Body of pancreas (tissue), 4 donors: ENCODE measurements at regions not wholly inside any gene's neighbourhood (a gene's known extent, or its start where the extent isn't known, plus 50 kb on each side); places are given as distances from the start of the nearest gene placed in this dataset.

Experiments used
- ATAC-seq: fragments of 150-250 bp; one replicate; pipeline ENCODE4 v1.9.1; 2016
- DNase-seq, 4 donors: peaks; one replicate each; pipeline ENCODE4 v3.0.0-alpha.2; 2019
- H3K27ac ChIP-seq, 4 donors: fragments of 200-600 bp; sonication (generic); 1 replicate in 3 of 4; 2 replicates in 1 of 4; pipeline versions ENCODE4 v1.5.1 to v1.6.1; 2016 to 2019; ENCODE audit warnings: mild to moderate bottlenecking in 1 of 4, mixed read lengths in 1 of 4, moderate library complexity in 1 of 4
- H3K27me3 ChIP-seq, 2 donors: fragments of 200-600 bp; sonication (generic); one replicate each; pipeline ENCODE4 v1.6.0; 2016; ENCODE audit warnings: mild to moderate bottlenecking in 1 of 2
- H3K36me3 ChIP-seq, 2 donors: fragments of 200-600 bp; sonication (generic); replicated peaks in 1 of 2; 2 replicates each; pipeline ENCODE4 v1.5.1; 2016; ENCODE audit warnings: low read depth in 2 of 2; ENCODE audit not compliant: insufficient read depth in 1 of 2
- H3K4me1 ChIP-seq: fragments of 200-600 bp; sonication (generic); one replicate; pipeline ENCODE4 v1.6.0; 2016
- H3K4me3 ChIP-seq, 2 donors: fragments of 200-600 bp; sonication (generic); 1 replicate in 1 of 2; 2 replicates in 1 of 2; pipeline ENCODE4 v1.5.1; 2016 to 2019
- H3K9me3 ChIP-seq, 3 donors: fragments of 200-600 bp; sonication (generic); 1 replicate in 2 of 3; 2 replicates in 1 of 3; pipeline ENCODE4 v1.5.1; 2016
- POLR2A ChIP-seq, 3 donors: fragments of 450-650 bp; IDR thresholded peaks; one replicate each; pipeline ENCODE4 v1.6.1; 2016; ENCODE audit warnings: antibody characterized with exemption in 3 of 3, mild to moderate bottlenecking in 2 of 3
- WGBS, 2 donors: methylation state at CpG; one replicate each; pipeline ENCODE4 v1.1.5; 2017; 5-methylcytosine and 5-hydroxymethylcytosine counted together
- intact Hi-C: fragments of 100-400 bp; cut with DNase I; formaldehyde crosslinking; loops from one replicate; pipeline ENCODE4 v1.15.1; 2023
- TF ChIP-seq, protein P1 (sequence below), 7 experiments: fragments of 450-650 bp in 4 of 7; fragments of 200-600 bp in 3 of 7; sonication (generic) in 3 of 7; IDR thresholded peaks; one replicate each; pipeline ENCODE4 v1.5.1; 2016 to 2019; ENCODE audit warnings: antibody characterized with exemption in 7 of 7

- Histone ChIP-seq H3K4me1 (no peaks in the 10 kb centered on the region), H3K36me3 (no peaks in the 10 kb centered on the region), H3K27me3 (no peaks in the 10 kb centered on the region), H3K4me3 (no peak overlapping the region), H3K9me3 (no peaks in the 10 kb centered on the region), H3K27ac (no peak overlapping the region)
- intact Hi-C loops: no loop called here
- WGBS, 2 donors: 55 to 59% methylated on average over 6 of the region's 6 CpGs
- no peak for DNase-seq
- TF ChIP-seq, protein P1, sequence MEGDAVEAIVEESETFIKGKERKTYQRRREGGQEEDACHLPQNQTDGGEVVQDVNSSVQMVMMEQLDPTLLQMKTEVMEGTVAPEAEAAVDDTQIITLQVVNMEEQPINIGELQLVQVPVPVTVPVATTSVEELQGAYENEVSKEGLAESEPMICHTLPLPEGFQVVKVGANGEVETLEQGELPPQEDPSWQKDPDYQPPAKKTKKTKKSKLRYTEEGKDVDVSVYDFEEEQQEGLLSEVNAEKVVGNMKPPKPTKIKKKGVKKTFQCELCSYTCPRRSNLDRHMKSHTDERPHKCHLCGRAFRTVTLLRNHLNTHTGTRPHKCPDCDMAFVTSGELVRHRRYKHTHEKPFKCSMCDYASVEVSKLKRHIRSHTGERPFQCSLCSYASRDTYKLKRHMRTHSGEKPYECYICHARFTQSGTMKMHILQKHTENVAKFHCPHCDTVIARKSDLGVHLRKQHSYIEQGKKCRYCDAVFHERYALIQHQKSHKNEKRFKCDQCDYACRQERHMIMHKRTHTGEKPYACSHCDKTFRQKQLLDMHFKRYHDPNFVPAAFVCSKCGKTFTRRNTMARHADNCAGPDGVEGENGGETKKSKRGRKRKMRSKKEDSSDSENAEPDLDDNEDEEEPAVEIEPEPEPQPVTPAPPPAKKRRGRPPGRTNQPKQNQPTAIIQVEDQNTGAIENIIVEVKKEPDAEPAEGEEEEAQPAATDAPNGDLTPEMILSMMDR (IDR thresholded peaks at IDR 0.05): no peak
- TF ChIP-seq POLR2A (IDR thresholded peaks at IDR 0.05): no peak
- ATAC-seq: no peak
Observed at GRCh38 chr16:8380311-8380710, 210.0 kb downstream of the TMEM114 start.

GRCh38 chr16:8377864-8378263 is 212.4 kb downstream of the TMEM114 start:
- Histone ChIP-seq H3K27ac (no peak overlapping the region), H3K4me3 (no peak overlapping the region), H3K4me1 (no peaks in the 10 kb centered on the region), H3K9me3 (no peaks in the 10 kb centered on the region), H3K27me3 (no peaks in the 10 kb centered on the region), H3K36me3 (no peaks in the 10 kb centered on the region)
- no peak for DNase-seq
- no peak for ATAC-seq
- TF ChIP-seq, protein P1 (IDR thresholded peaks at IDR 0.05): no peak
- no peak for TF ChIP-seq POLR2A (IDR thresholded peaks at IDR 0.05)
- WGBS, 2 donors: 77 to 83% methylated on average over 3 of the region's 3 CpGs
- intact Hi-C loops: no loop called here

GRCh38 chr16:8376858-8377257 is 213.5 kb downstream of the TMEM114 start:
- TF ChIP-seq POLR2A (IDR thresholded peaks at IDR 0.05): no peak
- TF ChIP-seq, protein P1 (IDR thresholded peaks at IDR 0.05): no peak
- intact Hi-C loops: no loop called here
- ATAC-seq: no peak

GRCh38 chr16:8376430-8376829 is 213.9 kb downstream of the TMEM114 start:
- TF ChIP-seq, protein P1 (IDR thresholded peaks at IDR 0.05): no peak
- no peak for TF ChIP-seq POLR2A (IDR thresholded peaks at IDR 0.05)
- H3K27me3 ChIP-seq: no peaks in the 10 kb centered on the region
- 65 to 69% methylated on average over 2 of the region's 2 CpGs for WGBS, 2 donors
- H3K4me1 ChIP-seq: no peaks in the 10 kb centered on the region
- no peaks in the 10 kb centered on the region for H3K36me3 ChIP-seq
- ATAC-seq: no peak
- no peaks in the 10 kb centered on the region for H3K9me3 ChIP-seq
- intact Hi-C loops: no loop called here
- DNase-seq: no peak
- H3K4me3 ChIP-seq: no peak overlapping the region
- no peak overlapping the region for H3K27ac ChIP-seq

More at GRCh38 chr16:8376858-8377257, 213.5 kb downstream of the TMEM114 start:
- H3K4me1 ChIP-seq: no peaks in the 10 kb centered on the region
- no peaks in the 10 kb centered on the region for H3K36me3 ChIP-seq
- no peak for DNase-seq
- no peaks in the 10 kb centered on the region for H3K27me3 ChIP-seq
- H3K4me3 ChIP-seq: no peak overlapping the region
- no peak overlapping the region for H3K27ac ChIP-seq
- no peaks in the 10 kb centered on the region for H3K9me3 ChIP-seq

- DNase-seq (no peak), ATAC-seq (no peak)
- Histone ChIP-seq H3K4me1 (no peaks in the 10 kb centered on the region), H3K4me3 (no peak overlapping the region), H3K36me3 (no peaks in the 10 kb centered on the region), H3K9me3 (no peaks in the 10 kb centered on the region), H3K27ac (no peak overlapping the region), H3K27me3 (no peaks in the 10 kb centered on the region)
- intact Hi-C loops: no loop called here
- WGBS, 2 donors: 62 to 80% methylated on average over 1 of the region's 1 CpG
- no peak for TF ChIP-seq POLR2A (IDR thresholded peaks at IDR 0.05)
- TF ChIP-seq, protein P1 (IDR thresholded peaks at IDR 0.05): no peak
Observed at GRCh38 chr16:8375232-8375587, 215.1 kb downstream of the TMEM114 start.
